T-cell (primary cell): ENCODE measurements at regions not wholly inside any gene's neighbourhood (a gene's known extent, or its start where the extent isn't known, plus 50 kb on each side); places are given as distances from the start of the nearest gene placed in this dataset.

ENCODE experiments used
- ATAC-seq, 4 experiments: fragments of 200-7000 bp in 3 of 4; fragments of 150-1000 bp in 1 of 4; cut with Tn5 transposase; replicated peaks in 1 of 4; 1 replicate in 3 of 4; 2 replicates in 1 of 4; pipeline ENCODE4 v1.10.0; 2021; ENCODE audit warnings: moderate library complexity in 3 of 4, mild to moderate bottlenecking in 2 of 4, moderate number of reproducible peaks in 1 of 4
- CTCF ChIA-PET, 2 donors: fragments of 300-600 bp; sonication (Branson Sonifier 250); formaldehyde crosslinking; loops; one replicate each; lab custom pipeline; 2022; ENCODE audit warnings: antibody characterized with exemption in 2 of 2; lab: Charles Lee
- POLR2A ChIA-PET, 2 donors: fragments of 300-600 bp; sonication (Branson Sonifier 250); formaldehyde crosslinking; loops; one replicate each; lab custom pipeline; 2022; ENCODE audit warnings: antibody characterized with exemption in 2 of 2; lab: Charles Lee
- DNase-seq, 35 experiments: peaks; one replicate each; pipeline versions ENCODE4 v3.0.0 to v3.0.0-alpha.2; 2013 to 2023
- H3K27ac ChIP-seq: one replicate; pipeline ENCODE4 v1.5.1; 2013; ENCODE audit warnings: low read length
- H3K27me3 ChIP-seq, 2 experiments: replicated peaks in 1 of 2; 1 replicate in 1 of 2; 2 replicates in 1 of 2; pipeline versions ENCODE4 v1.6.1 to v1.7.0; 2013; ENCODE audit warnings: low read length in 1 of 2, mixed read lengths in 1 of 2; ENCODE audit not compliant: control insufficient read depth in 2 of 2, insufficient read depth in 2 of 2; ENCODE audit errors: extremely low read depth in 1 of 2
- H3K36me3 ChIP-seq, 2 donors: 1 replicate in 1 of 2; 2 replicates in 1 of 2; pipeline versions ENCODE4 v1.6.1 to v1.7.0; 2013; ENCODE audit warnings: low read length in 1 of 2; ENCODE audit not compliant: control insufficient read depth in 2 of 2, insufficient read depth in 1 of 2; ENCODE audit errors: extremely low read depth in 1 of 2
- H3K4me1 ChIP-seq, 2 experiments: 1 replicate in 1 of 2; 2 replicates in 1 of 2; pipeline versions ENCODE4 v1.6.1 to v1.7.0; 2013; ENCODE audit warnings: low read length in 2 of 2, mixed read lengths in 1 of 2; ENCODE audit not compliant: insufficient read depth in 2 of 2, control insufficient read depth in 1 of 2; ENCODE audit errors: extremely low read depth in 1 of 2
- H3K4me3 ChIP-seq, 2 donors: 1 replicate in 1 of 2; 2 replicates in 1 of 2; pipeline versions ENCODE4 v1.5.1 to v1.7.0; 2013; ENCODE audit warnings: mild to moderate bottlenecking in 2 of 2, low read length in 1 of 2, moderate library complexity in 1 of 2; ENCODE audit not compliant: control insufficient read depth in 1 of 2; ENCODE audit errors: extremely low read depth in 1 of 2
- H3K9me3 ChIP-seq: 2 replicates; pipeline ENCODE4 v1.7.0; 2013
- H3K27ac Mint-ChIP-seq, 2 donors: one replicate each; pipeline ENCODE4 v1.8.0; 2020 to 2021; ENCODE audit warnings: mild to moderate bottlenecking in 2 of 2, mixed read lengths in 2 of 2
- H3K27me3 Mint-ChIP-seq, 2 donors: one replicate each; pipeline ENCODE4 v1.8.0; 2021 to 2022; ENCODE audit warnings: mixed read lengths in 2 of 2
- H3K36me3 Mint-ChIP-seq: one replicate; pipeline ENCODE4 v1.8.0; 2021; ENCODE audit warnings: mixed read lengths
- H3K4me1 Mint-ChIP-seq, 3 donors: one replicate each; pipeline ENCODE4 v1.8.0; 2020 to 2022; ENCODE audit warnings: mixed read lengths in 3 of 3, mild to moderate bottlenecking in 1 of 3
- H3K4me3 Mint-ChIP-seq, 3 donors: one replicate each; pipeline ENCODE4 v1.8.0; 2020 to 2022; ENCODE audit warnings: mild to moderate bottlenecking in 3 of 3, mixed read lengths in 3 of 3, moderate library complexity in 3 of 3
- H3K9me3 Mint-ChIP-seq, 3 donors: one replicate each; pipeline ENCODE4 v1.8.0; 2020 to 2022; ENCODE audit warnings: mixed read lengths in 3 of 3
- WGBS: methylation state at CpG from one replicate; pipeline ENCODE4 v1.1.5; 2013; ENCODE audit warnings: missing lambda C conversion rate; ENCODE audit not compliant: insufficient coverage; 5-methylcytosine and 5-hydroxymethylcytosine counted together

DNA sequence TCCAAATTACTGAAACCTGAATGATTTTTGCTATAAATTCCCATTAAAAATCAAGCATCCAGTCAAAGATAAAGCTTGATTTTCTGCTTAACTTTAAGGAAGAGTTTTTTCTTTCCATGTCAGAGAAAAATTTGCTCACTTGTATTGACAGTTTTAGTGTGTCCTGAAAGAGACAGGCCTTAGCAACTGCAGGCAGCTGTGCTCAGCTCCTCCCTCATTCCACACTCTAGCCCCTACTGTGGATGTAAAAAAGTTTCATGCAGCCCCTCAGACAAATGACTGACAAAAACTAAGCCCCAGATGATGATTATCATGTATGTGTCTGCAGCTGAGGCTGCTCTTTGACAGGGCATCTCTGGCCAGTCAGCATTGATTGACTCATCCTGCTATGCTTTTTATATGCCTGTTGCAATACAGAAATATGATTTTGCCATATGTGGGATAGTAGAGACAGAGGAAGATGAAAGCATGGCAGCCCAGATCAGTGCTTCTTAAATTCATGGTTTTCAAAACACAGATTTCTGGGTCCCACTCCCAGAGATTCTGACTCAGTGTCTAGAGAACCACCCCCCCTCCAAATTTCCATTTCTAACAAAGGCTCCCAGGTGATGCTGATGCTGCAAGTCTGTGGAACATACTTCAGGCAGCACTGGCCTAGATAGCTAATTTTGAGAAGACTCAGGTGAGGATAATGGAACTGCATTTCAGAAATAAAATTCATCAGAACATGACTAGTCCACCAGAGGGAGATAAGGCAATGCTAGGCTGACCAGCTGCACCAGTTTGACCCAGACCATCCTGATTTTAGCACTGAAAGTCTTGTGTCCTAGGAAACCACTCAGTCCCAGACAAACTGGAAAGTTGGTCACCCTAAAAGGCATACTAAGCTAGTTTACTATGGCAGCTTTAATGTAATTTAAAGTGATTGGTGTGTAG lies 298.7 kb upstream of the KCNN2 start:
- no peak for DNase-seq
- POLR2A ChIA-PET: no interaction called here
- no peak for ATAC-seq
- no peaks in the 10 kb centered on the region for H3K36me3 ChIP-seq
- CTCF ChIA-PET: no interaction called here
- Mint-ChIP-seq H3K4me3 (no peak overlapping the region), H3K27me3 (peaks cover 8 to 9% of the 10 kb centered on the region in 2 donors), H3K27ac (no peak overlapping the region), H3K36me3 (no peaks in the 10 kb centered on the region), H3K4me1 (no peaks in the 10 kb centered on the region), H3K9me3 (peaks cover 0 to 4% (median 0%) of the 10 kb centered on the region in 3 donors)
- no peak overlapping the region for H3K4me3 ChIP-seq
- H3K4me1 ChIP-seq: no peaks in the 10 kb centered on the region
- no peaks in the 10 kb centered on the region for H3K9me3 ChIP-seq
- H3K27ac ChIP-seq: no peak overlapping the region
- H3K27me3 ChIP-seq: no peaks in the 10 kb centered on the region

DNA sequence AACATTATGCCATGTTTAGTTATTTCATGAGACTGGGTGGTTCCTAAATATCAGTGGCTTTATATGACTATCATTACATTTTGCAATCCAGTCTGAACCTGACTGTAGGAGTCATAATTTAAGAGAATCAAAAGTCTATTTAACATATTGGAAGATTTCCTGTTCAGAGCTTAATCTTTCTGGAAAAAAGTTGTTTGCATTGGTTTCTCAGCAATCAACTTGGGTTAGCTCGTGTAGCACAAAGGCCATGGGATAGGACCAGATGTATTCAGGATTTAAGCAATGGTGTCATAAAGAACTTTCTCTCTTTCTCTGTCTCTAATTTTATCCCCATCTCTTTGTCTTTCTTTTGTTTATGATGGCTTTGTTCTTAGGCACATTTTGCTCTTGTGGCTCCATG lies 296.0 kb upstream of the KCNN2 start:
- no peak overlapping the region for H3K4me3 Mint-ChIP-seq
- CTCF ChIA-PET: no interaction called here
- no peaks in the 10 kb centered on the region for H3K36me3 Mint-ChIP-seq
- no peak overlapping the region for H3K27ac Mint-ChIP-seq
- H3K4me1 ChIP-seq: no peaks in the 10 kb centered on the region
- no peaks in the 10 kb centered on the region for H3K36me3 ChIP-seq
- no CpG with 5 or more reads among the region's 1 CpG for WGBS
- H3K9me3 Mint-ChIP-seq: no peaks in the 10 kb centered on the region
- H3K9me3 ChIP-seq: no peaks in the 10 kb centered on the region
- no peak overlapping the region for H3K27ac ChIP-seq
- POLR2A ChIA-PET: interaction anchor here in 1 of 2 donors (0.6 kb wide), 1 partner anchor 44 kb away, joined by 4 read pairs; no protein-coding TSS in a partner anchor
- H3K4me1 Mint-ChIP-seq: no peaks in the 10 kb centered on the region
- ATAC-seq (no peak), DNase-seq (no peak)
- H3K27me3 Mint-ChIP-seq: no peaks in the 10 kb centered on the region
- H3K4me3 ChIP-seq: no peak overlapping the region
- no peaks in the 10 kb centered on the region for H3K27me3 ChIP-seq

DNA sequence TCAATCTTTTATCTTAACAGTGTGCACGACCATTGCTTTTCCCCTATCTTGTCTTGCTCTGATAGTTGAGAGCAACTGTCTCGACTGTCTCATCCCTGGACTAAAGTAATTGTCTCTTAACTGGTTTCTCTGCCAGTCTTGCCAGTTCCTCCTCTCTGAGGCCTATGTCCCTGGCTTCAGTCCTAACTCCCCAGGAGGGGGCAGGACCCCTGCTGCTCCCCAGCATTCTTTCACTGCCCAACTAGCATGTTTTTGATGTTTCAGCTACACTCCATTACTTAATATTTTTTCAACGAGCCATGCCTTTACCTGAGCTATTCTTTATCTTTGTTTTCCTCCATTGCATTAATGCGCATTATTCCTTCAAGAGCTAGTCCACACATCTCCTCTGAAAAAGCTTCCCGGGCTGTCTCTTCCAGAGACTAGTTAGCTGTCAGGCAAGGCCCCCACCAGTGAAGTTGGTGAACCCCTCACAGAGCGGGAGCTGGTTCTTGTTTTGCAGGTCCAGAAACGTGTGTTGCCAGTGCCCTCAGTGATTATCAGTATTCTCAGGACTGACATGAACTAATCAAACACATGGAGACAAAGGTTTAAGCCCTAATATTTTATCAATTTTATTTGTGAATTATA lies 291.7 kb upstream of the KCNN2 start:
- ATAC-seq (no peak), DNase-seq (no peak)
- WGBS: 89% methylated on average over 6 of the region's 7 CpGs
- no peak overlapping the region for H3K27ac Mint-ChIP-seq
- H3K27ac ChIP-seq: no peak overlapping the region
- POLR2A ChIA-PET: no interaction called here
- H3K4me1 Mint-ChIP-seq: no peaks in the 10 kb centered on the region
- CTCF ChIA-PET: no interaction called here
- no peaks in the 10 kb centered on the region for H3K36me3 Mint-ChIP-seq
- H3K4me3 ChIP-seq: no peak overlapping the region
- H3K9me3 Mint-ChIP-seq: peaks cover 0 to 2% (median 0%) of the 10 kb centered on the region in 3 donors
- H3K4me3 Mint-ChIP-seq: no peak overlapping the region
- no peaks in the 10 kb centered on the region for H3K9me3 ChIP-seq
- no peaks in the 10 kb centered on the region for H3K27me3 ChIP-seq
- H3K36me3 ChIP-seq: no peaks in the 10 kb centered on the region
- H3K4me1 ChIP-seq: no peaks in the 10 kb centered on the region
- no peaks in the 10 kb centered on the region for H3K27me3 Mint-ChIP-seq

DNA sequence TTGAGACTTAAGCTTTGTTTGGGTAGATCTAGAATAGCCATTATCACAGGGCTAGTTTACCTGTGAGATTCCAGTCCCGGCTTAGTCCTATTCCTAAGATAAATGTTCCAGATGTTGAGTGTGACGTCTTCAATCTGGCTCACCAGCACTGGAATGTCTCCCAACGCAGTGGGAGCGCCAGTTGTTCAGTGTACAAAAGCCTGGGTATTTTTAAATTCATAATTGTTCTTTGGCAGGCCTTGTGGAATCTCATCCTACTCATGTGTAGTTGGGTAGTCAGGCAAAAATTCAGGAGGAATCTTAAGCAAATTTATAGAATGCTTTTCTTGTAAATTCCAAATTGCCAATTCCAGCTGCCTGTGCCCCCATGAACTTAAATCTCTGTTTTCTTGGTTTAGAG lies 272.6 kb upstream of the KCNN2 start:
- ATAC-seq (no peak), DNase-seq (no peak)
- 0% methylated on average over 1 of the region's 4 CpGs for WGBS
- Mint-ChIP-seq H3K27me3 (no peaks in the 10 kb centered on the region), H3K27ac (no peak overlapping the region), H3K9me3 (peaks cover 11 to 28% (median 11%) of the 10 kb centered on the region in 3 donors), H3K4me1 (no peaks in the 10 kb centered on the region), H3K36me3 (no peaks in the 10 kb centered on the region), H3K4me3 (no peak overlapping the region)
- Histone ChIP-seq H3K27me3 (no peaks in the 10 kb centered on the region), H3K4me3 (no peak overlapping the region), H3K27ac (no peak overlapping the region), H3K36me3 (no peaks in the 10 kb centered on the region), H3K9me3 (no peaks in the 10 kb centered on the region), H3K4me1 (no peaks in the 10 kb centered on the region)
- ChIA-PET POLR2A (no interaction called here), CTCF (interaction anchor here in 1 of 2 donors (0.7 kb wide), 1 partner anchor 1822 kb away, joined by 3 read pairs; no protein-coding TSS in a partner anchor)

DNA sequence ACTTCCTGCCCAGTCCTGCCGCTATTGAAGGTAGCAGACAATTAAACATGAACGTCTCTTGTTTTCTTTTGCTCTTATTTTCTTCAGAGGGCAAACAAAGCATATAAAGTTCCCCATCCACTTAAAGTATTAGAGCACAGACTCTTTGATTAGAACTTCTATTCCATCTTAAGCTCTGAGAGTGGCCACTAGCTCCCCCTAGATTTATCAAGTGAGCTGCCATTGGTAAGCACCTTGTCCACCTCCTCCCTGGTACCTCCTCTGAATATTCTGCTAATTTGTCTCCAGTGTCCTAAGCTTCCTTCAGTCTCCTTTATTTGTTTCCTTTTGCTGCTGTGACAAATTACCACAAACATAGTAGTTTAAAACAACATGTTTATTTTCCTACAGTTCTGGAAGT lies 264.3 kb upstream of the KCNN2 start:
- H3K27ac ChIP-seq: no peak overlapping the region
- no peak overlapping the region for H3K4me3 ChIP-seq
- DNase-seq: no peak
- no peak overlapping the region for H3K27ac Mint-ChIP-seq
- no peaks in the 10 kb centered on the region for H3K4me1 ChIP-seq
- H3K36me3 Mint-ChIP-seq: no peaks in the 10 kb centered on the region
- WGBS: no CpG with 5 or more reads among the region's 2 CpGs
- H3K9me3 Mint-ChIP-seq: peaks cover 7 to 14% (median 8%) of the 10 kb centered on the region in 3 donors
- no peaks in the 10 kb centered on the region for H3K4me1 Mint-ChIP-seq
- H3K27me3 Mint-ChIP-seq: no peaks in the 10 kb centered on the region
- H3K4me3 Mint-ChIP-seq: no peak overlapping the region
- H3K27me3 ChIP-seq: no peaks in the 10 kb centered on the region
- ChIA-PET POLR2A (no interaction called here), CTCF (no interaction called here)
- no peaks in the 10 kb centered on the region for H3K36me3 ChIP-seq
- H3K9me3 ChIP-seq: no peaks in the 10 kb centered on the region
- ATAC-seq: no peak

DNA sequence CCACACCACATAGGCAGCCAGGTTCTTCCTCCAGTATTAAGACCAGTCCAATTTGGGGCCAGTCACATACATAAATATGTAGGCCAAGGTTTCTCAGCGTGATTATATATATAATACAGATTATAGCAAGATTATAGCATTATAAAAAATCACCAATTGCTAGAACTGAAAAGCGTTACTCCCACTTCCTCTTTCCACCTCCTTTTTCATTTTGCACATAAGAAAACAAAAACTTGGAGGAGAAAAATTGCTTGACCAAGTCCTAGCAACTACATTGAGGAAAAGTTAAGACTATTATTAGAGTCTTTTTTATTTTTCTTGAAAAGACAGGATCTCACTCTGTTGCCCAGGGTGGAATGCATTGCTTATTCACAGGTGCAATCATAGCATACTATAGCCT lies 262.7 kb upstream of the KCNN2 start:
- ChIA-PET CTCF (no interaction called here), POLR2A (no interaction called here)
- Mint-ChIP-seq H3K4me3 (no peak overlapping the region), H3K4me1 (no peaks in the 10 kb centered on the region), H3K27me3 (no peaks in the 10 kb centered on the region), H3K36me3 (no peaks in the 10 kb centered on the region), H3K9me3 (peaks cover 0 to 9% (median 0%) of the 10 kb centered on the region in 3 donors), H3K27ac (no peak overlapping the region)
- H3K36me3 ChIP-seq: no peaks in the 10 kb centered on the region
- no CpG with 5 or more reads among the region's 2 CpGs for WGBS
- no peaks in the 10 kb centered on the region for H3K9me3 ChIP-seq
- no peak overlapping the region for H3K4me3 ChIP-seq
- no peaks in the 10 kb centered on the region for H3K27me3 ChIP-seq
- no peaks in the 10 kb centered on the region for H3K4me1 ChIP-seq
- H3K27ac ChIP-seq: no peak overlapping the region
- DNase-seq (no peak), ATAC-seq (no peak)
